ENCODE measurements at regions not wholly inside any gene's neighbourhood (a gene's known extent, or its start where the extent isn't known, plus 50 kb on each side); places are given as distances from the start of the nearest gene placed in this dataset.

- TF ChIP-seq HOXB5 (CRISPR knock-in tag; IDR thresholded peaks at IDR 0.05), result no peak
Observed at GRCh38 chr6:156507656-156508055, 269.5 kb upstream of the ARID1B start (continued).

GRCh38 chr6:156507106-156507505 lies 270.1 kb upstream of the ARID1B start:
- H3K4me3 ChIP-seq, result no peak overlapping the region
- ATAC-seq (no peak), DNase-seq (ENCODE audit: low read depth in 1 of 2, low spot score in 1 of 2) (no peak), FAIRE-seq (no peak)
- H3K9me3 ChIP-seq, result no peaks in the 10 kb centered on the region
- H3K4me2 ChIP-seq, result no peak overlapping the region
- TF ChIP-seq FOXS1 (CRISPR knock-in tag; IDR thresholded peaks at IDR 0.05), result no peak
- no peak for TF ChIP-seq RARB (CRISPR knock-in tag; IDR thresholded peaks at IDR 0.05)
- no peak for TF ChIP-seq FOSB (CRISPR knock-in tag; IDR thresholded peaks at IDR 0.05)
- no peak for TF ChIP-seq PBX3 (IDR thresholded peaks at IDR 0.05)
- ChIA-PET CTCF (interaction anchor here (0.6 to 0.7 kb wide), 2 partner anchors 147 to 527 kb away, joined by 3 read pairs; no protein-coding TSS in a partner anchor), POLR2A (no interaction called here)
- no peak overlapping the region for H3K27ac ChIP-seq
- 49% methylated on average over 2 of the region's 6 CpGs for WGBS (ENCODE audit: missing lambda C conversion rate)
- H3K4me1 ChIP-seq, result no peaks in the 10 kb centered on the region

GRCh38 chr6:156502969-156503504 lies 274.1 kb upstream of the ARID1B start:
- 85% methylated on average over 6 of the region's 8 CpGs for WGBS (ENCODE audit: missing lambda C conversion rate)

GRCh38 chr6:156497618-156498017 lies 279.6 kb upstream of the ARID1B start:
- no peak for FAIRE-seq
- Histone ChIP-seq H3K4me1 (no peaks in the 10 kb centered on the region), H3K4me3 (no peak overlapping the region), H3K4me2 (no peak overlapping the region), H3K27ac (no peak overlapping the region), H3K9me3 (no peaks in the 10 kb centered on the region)
- no peak for ATAC-seq
- DNase-seq (ENCODE audit: low read depth in 1 of 2, low spot score in 1 of 2), result no peak
- TF ChIP-seq ZNF302 (CRISPR knock-in tag; IDR thresholded peaks at IDR 0.05) (no peak), FOXS1 (CRISPR knock-in tag; IDR thresholded peaks at IDR 0.05) (no peak), HOXB5 (CRISPR knock-in tag; IDR thresholded peaks at IDR 0.05) (no peak), ZC3H11A (IDR thresholded peaks at IDR 0.05) (no peak), KDM5A (IDR thresholded peaks at IDR 0.05) (no peak)
- WGBS (ENCODE audit: missing lambda C conversion rate), result 0% methylated on average over 2 of the region's 2 CpGs
- ChIA-PET CTCF (interaction anchor here (0.7 kb wide), 1 partner anchor 121 kb away, joined by 3 read pairs; no protein-coding TSS in a partner anchor), POLR2A (no interaction called here)

More at GRCh38 chr6:156502969-156503504, 274.1 kb upstream of the ARID1B start:
- no peak for TF ChIP-seq MAX (IDR thresholded peaks at IDR 0.05)
- no peak for TF ChIP-seq HOXB5 (CRISPR knock-in tag; IDR thresholded peaks at IDR 0.05)
- no peak for TF ChIP-seq MAZ (IDR thresholded peaks at IDR 0.05; ENCODE audit: borderline replicate concordance, low read depth, low read length)
- no peak for TF ChIP-seq JUN (IDR thresholded peaks at IDR 0.05)
- TF ChIP-seq ATOH8 (CRISPR knock-in tag; IDR thresholded peaks at IDR 0.05; ENCODE audit: low read depth), result no peak
- TF ChIP-seq SREBF2 (IDR thresholded peaks at IDR 0.05), result no peak
- TF ChIP-seq MYC (IDR thresholded peaks at IDR 0.05; ENCODE audit: borderline replicate concordance, low read length), result no peak
- TF ChIP-seq USF2 (IDR thresholded peaks at IDR 0.05), result no peak
- TF ChIP-seq NFE2L2 (conservative IDR thresholded peaks at IDR 0.05; ENCODE audit: low read length), result no peak
- H3K4me2 ChIP-seq, result no peak overlapping the region
- FAIRE-seq (no peak), DNase-seq (ENCODE audit: low read depth in 1 of 2, low spot score in 1 of 2) (no peak), ATAC-seq (no peak)
- CTCF ChIA-PET, result no interaction called here
- H3K4me3 ChIP-seq, result no peak overlapping the region
- H3K27ac ChIP-seq, result no peak overlapping the region
- H3K4me1 ChIP-seq, result no peaks in the 10 kb centered on the region
- POLR2A ChIA-PET, result no interaction called here
- no peaks in the 10 kb centered on the region for H3K9me3 ChIP-seq

- no peak overlapping the region for H3K27ac ChIP-seq
- DNase-seq (ENCODE audit: low read depth in 1 of 2, low spot score in 1 of 2) (no peak), FAIRE-seq (no peak), ATAC-seq (no peak)
- no peak overlapping the region for H3K4me3 ChIP-seq
- WGBS (ENCODE audit: missing lambda C conversion rate), result 33% methylated on average over 1 of the region's 2 CpGs
- no peaks in the 10 kb centered on the region for H3K9me3 ChIP-seq
- TF ChIP-seq NR3C1 (IDR thresholded peaks at IDR 0.05) (no peak), HDAC2 (IDR thresholded peaks at IDR 0.05) (no peak), HES2 (IDR thresholded peaks at IDR 0.05) (no peak)
- ChIA-PET POLR2A (no interaction called here), CTCF (no interaction called here)
- H3K4me1 ChIP-seq, result no peaks in the 10 kb centered on the region
- no peak overlapping the region for H3K4me2 ChIP-seq
Observed at GRCh38 chr6:156487877-156488276, 289.3 kb upstream of the ARID1B start.

All from A549 (cell line).